H1 (cell line): ENCODE measurements at regions not wholly inside any gene's neighbourhood (a gene's known extent, or its start where the extent isn't known, plus 50 kb on each side); places are given as distances from the start of the nearest gene placed in this dataset.

Source experiments
- CTCF ChIA-PET: fragments of 300-600 bp; sonication (Branson Sonifier 250); formaldehyde crosslinking; loops from one replicate; lab custom pipeline; 2021; ENCODE audit not compliant: partially characterized antibody; lab: Charles Lee
- POLR2A ChIA-PET: fragments of 300-600 bp; sonication (Branson Sonifier 250); formaldehyde crosslinking; loops from one replicate; lab custom pipeline; 2021; ENCODE audit warnings: inconsistent platforms; ENCODE audit not compliant: partially characterized antibody; lab: Charles Lee
- DNase-seq, 2 experiments: peaks; one replicate each; pipeline versions ENCODE4 v3.0.0 to v3.0.0-alpha.2; 2010 to 2022; ENCODE audit warnings: low spot score in 2 of 2, low read depth in 1 of 2, mixed read lengths in 1 of 2
- FAIRE-seq: peaks from 2 replicates; lab custom pipeline; 2011; peaks lifted over from hg19 to GRCh38; lab: Jason Lieb, UNC
- H2AFZ ChIP-seq: 2 replicates; pipeline ENCODE4 v1.8.1; 2012; ENCODE audit warnings: low read length, inconsistent platforms
- H2AK5ac ChIP-seq: 2 replicates; pipeline ENCODE4 v1.6.1; 2013; ENCODE audit warnings: low read depth, low read length
- H2BK120ac ChIP-seq: replicated peaks from 2 replicates; pipeline ENCODE3; 2013; ENCODE audit warnings: low read depth, low read length, inconsistent platforms
- H2BK12ac ChIP-seq: 2 replicates; pipeline ENCODE4 v1.6.1; 2013; ENCODE audit warnings: low read depth, low read length
- H2BK15ac ChIP-seq: 2 replicates; pipeline ENCODE4 v1.6.1; 2013; ENCODE audit warnings: low read length
- H2BK20ac ChIP-seq: 2 replicates; pipeline ENCODE4 v1.6.1; 2013; ENCODE audit warnings: low read length
- H2BK5ac ChIP-seq: 2 replicates; pipeline ENCODE4 v1.6.1; 2013; ENCODE audit warnings: low read depth, low read length
- H3K14ac ChIP-seq: 2 replicates; pipeline ENCODE4 v1.6.1; 2013; ENCODE audit warnings: inconsistent platforms; ENCODE audit not compliant: insufficient read length
- H3K18ac ChIP-seq: 2 replicates; pipeline ENCODE4 v1.6.1; 2013; ENCODE audit warnings: low read length; ENCODE audit errors: extremely low read depth
- H3K23ac ChIP-seq: 2 replicates; pipeline ENCODE4 v1.6.1; 2013; ENCODE audit warnings: inconsistent platforms; ENCODE audit not compliant: insufficient read length
- H3K23me2 ChIP-seq: 2 replicates; pipeline ENCODE4 v1.6.1; 2013; ENCODE audit warnings: low read depth, low read length
- H3K27ac ChIP-seq: 2 replicates; pipeline ENCODE4 v1.6.1; 2011; ENCODE audit warnings: low read depth, low read length, inconsistent platforms
- H3K27me3 ChIP-seq, 4 experiments: replicated peaks in 1 of 4; 1 replicate in 1 of 4; 2 replicates in 3 of 4; pipeline versions ENCODE4 v1.6.1 to v1.8.1; 2011 to 2013; ENCODE audit warnings: low read length in 3 of 4, mild to moderate bottlenecking in 3 of 4, inconsistent platforms in 2 of 4, mixed read lengths in 2 of 4, moderate library complexity in 1 of 4; ENCODE audit not compliant: control insufficient read depth in 3 of 4, insufficient read depth in 3 of 4; ENCODE audit errors: extremely low read depth in 1 of 4
- H3K36me3 ChIP-seq, 4 experiments: 2 replicates each; pipeline versions ENCODE4 v1.6.1 to v1.8.1; 2011 to 2013; ENCODE audit warnings: mild to moderate bottlenecking in 4 of 4, low read length in 3 of 4, moderate library complexity in 2 of 4, control low read depth in 1 of 4, inconsistent platforms in 1 of 4; ENCODE audit not compliant: insufficient read depth in 4 of 4, control insufficient read depth in 2 of 4
- H3K4ac ChIP-seq: replicated peaks from 2 replicates; pipeline ENCODE3; 2013; ENCODE audit warnings: low read length, low read depth, mixed read lengths, inconsistent platforms; ENCODE audit not compliant: insufficient read length
- H3K4me1 ChIP-seq, 4 experiments: replicated peaks in 1 of 4; 1 replicate in 1 of 4; 2 replicates in 3 of 4; pipeline versions ENCODE4 v1.6.1 to v1.8.1; 2011 to 2013; ENCODE audit warnings: low read length in 3 of 4, inconsistent platforms in 2 of 4, mixed read lengths in 1 of 4; ENCODE audit not compliant: insufficient read depth in 4 of 4, control insufficient read depth in 3 of 4
- H3K4me2 ChIP-seq, 2 experiments: 2 replicates each; pipeline versions ENCODE4 v1.6.1 to v1.8.1; 2011 to 2013; ENCODE audit warnings: low read depth in 2 of 2, low read length in 2 of 2, control low read depth in 1 of 2, inconsistent platforms in 1 of 2, mild to moderate bottlenecking in 1 of 2; ENCODE audit not compliant: insufficient read depth in 1 of 2
- H3K4me3 ChIP-seq, 4 experiments: fragments of 200-600, 300-600 bp in 1 of 4; sonication (generic), shearing (Covaris generic), sonication (Bioruptor Twin) in 1 of 4; 2 replicates each; pipeline versions ENCODE4 v1.5.1 to v1.8.1; 2011 to 2016; ENCODE audit warnings: low read length in 4 of 4, low read depth in 3 of 4, control low read depth in 2 of 4, inconsistent platforms in 2 of 4, mild to moderate bottlenecking in 2 of 4, mixed read lengths in 1 of 4, moderate library complexity in 1 of 4; ENCODE audit not compliant: insufficient read depth in 2 of 4; ENCODE audit errors: extremely low read depth in 1 of 4
- H3K56ac ChIP-seq: replicated peaks from 2 replicates; pipeline ENCODE3; 2013; ENCODE audit warnings: low read depth, mild to moderate bottlenecking, mixed read lengths, low read length, inconsistent platforms; ENCODE audit not compliant: insufficient read length
- H3K79me1 ChIP-seq: 2 replicates; pipeline ENCODE4 v1.6.1; 2013; ENCODE audit warnings: low read depth, low read length, control low read depth
- H3K79me2 ChIP-seq, 2 experiments: 2 replicates each; pipeline versions ENCODE4 v1.6.1 to v1.8.1; 2012 to 2013; ENCODE audit warnings: low read length in 2 of 2, mild to moderate bottlenecking in 2 of 2, inconsistent platforms in 1 of 2; ENCODE audit not compliant: insufficient read depth in 2 of 2, control insufficient read depth in 1 of 2
- H3K9ac ChIP-seq, 4 experiments: replicated peaks in 1 of 4; 1 replicate in 1 of 4; 2 replicates in 3 of 4; pipeline versions ENCODE4 v1.6.1 to v1.8.1; 2011 to 2013; ENCODE audit warnings: low read depth in 3 of 4, low read length in 3 of 4, control low read depth in 2 of 4, mild to moderate bottlenecking in 2 of 4, moderate library complexity in 2 of 4, inconsistent platforms in 1 of 4; ENCODE audit errors: extremely low read depth in 1 of 4
- H3K9me3 ChIP-seq, 2 experiments: 2 replicates each; pipeline versions ENCODE4 v1.6.1 to v1.8.1; 2012 to 2013; ENCODE audit warnings: mild to moderate bottlenecking in 2 of 2, moderate library complexity in 2 of 2, control low read depth in 1 of 2, inconsistent platforms in 1 of 2, low read depth in 1 of 2, low read length in 1 of 2, mixed read lengths in 1 of 2; ENCODE audit not compliant: insufficient read depth in 2 of 2
- H4K20me1 ChIP-seq, 2 experiments: replicated peaks in 1 of 2; 2 replicates each; pipeline versions ENCODE3 to v1.8.1; 2011 to 2013; ENCODE audit warnings: inconsistent platforms in 2 of 2, low read length in 2 of 2, mild to moderate bottlenecking in 1 of 2; ENCODE audit not compliant: insufficient read depth in 2 of 2, control insufficient read depth in 1 of 2
- H4K5ac ChIP-seq: 2 replicates; pipeline ENCODE4 v1.6.1; 2013; ENCODE audit warnings: low read length, low read depth, mixed read lengths, inconsistent platforms; ENCODE audit not compliant: insufficient read length
- H4K8ac ChIP-seq: 2 replicates; pipeline ENCODE4 v1.8.0; 2013; ENCODE audit warnings: mild to moderate bottlenecking, moderate library complexity, low read length, inconsistent platforms; ENCODE audit not compliant: insufficient read depth; ENCODE audit errors: extremely low read depth
- H4K91ac ChIP-seq: replicated peaks from 2 replicates; pipeline ENCODE3; 2013; ENCODE audit warnings: low read length, mixed read lengths, inconsistent platforms; ENCODE audit not compliant: insufficient read length
- ATF3 ChIP-seq: IDR thresholded peaks from 2 replicates; pipeline ENCODE4 v1.6.1; 2011; ENCODE audit warnings: low read depth, mild to moderate bottlenecking, low read length; ENCODE audit not compliant: insufficient read depth
- CTBP2 ChIP-seq: IDR thresholded peaks from 2 replicates; pipeline ENCODE4 v1.7.0; 2011; ENCODE audit warnings: borderline replicate concordance, mild to moderate bottlenecking, moderate library complexity, mixed read lengths, low read length; ENCODE audit not compliant: insufficient read depth, insufficient read length
- GTF2F1 ChIP-seq: IDR thresholded peaks from 2 replicates; pipeline ENCODE4 v1.6.1; 2012; ENCODE audit warnings: low read depth, low read length, improper control_type of control experiment, borderline replicate concordance
- HDAC6 ChIP-seq: IDR thresholded peaks from one replicate; pipeline ENCODE4 v1.7.1; 2012; ENCODE audit warnings: low read depth, mild to moderate bottlenecking, inconsistent platforms, low read length, moderate library complexity
- TBP ChIP-seq: IDR thresholded peaks from 2 replicates; pipeline ENCODE4 v1.6.1; 2011; ENCODE audit warnings: low read depth, low read length, improper control_type of control experiment
- TCF12 ChIP-seq: IDR thresholded peaks from 2 replicates; pipeline ENCODE4 v1.6.1; 2011; ENCODE audit warnings: low read depth, mild to moderate bottlenecking, low read length
- ZNF274 ChIP-seq: IDR thresholded peaks from 2 replicates; pipeline ENCODE4 v1.7.0; 2012; ENCODE audit warnings: low read length, borderline replicate concordance; ENCODE audit errors: extremely low read depth
- WGBS, 2 experiments: shearing (Covaris generic) in 1 of 2; methylation state at CpG; one replicate each; pipeline versions ENCODE4 v1.1.6 to v1.1.7; 2013 to 2015; ENCODE audit warnings: low lambda C conversion rate in 2 of 2, mixed read lengths in 2 of 2, inconsistent platforms in 1 of 2, low coverage in 1 of 2, missing lambda C conversion rate in 1 of 2; ENCODE audit not compliant: insufficient replicate concordance in 2 of 2, insufficient coverage in 1 of 2, insufficient read length in 1 of 2; ENCODE audit errors: extremely low coverage in 1 of 2, missing lambda C conversion rate in 1 of 2; 5-methylcytosine and 5-hydroxymethylcytosine counted together
- TF ChIP-seq, protein P1 (sequence below): IDR thresholded peaks from 2 replicates; pipeline ENCODE4 v1.6.1; 2012; ENCODE audit warnings: low read length, inconsistent platforms

GRCh38 chr7:113209449-113210203, 91.3 kb upstream of the SMIM30 start:
- 83% methylated on average over 1 of the region's 1 CpG; no CpG with 5 or more reads in 1 of the 2 experiments for WGBS, 2 experiments
- H3K14ac ChIP-seq: no peak overlapping the region
- H4K8ac ChIP-seq: no peak overlapping the region
- DNase-seq (no peak), FAIRE-seq (no peak)
- ChIA-PET POLR2A (interaction anchor here (0.6 kb wide), 1 partner anchor 1004 kb away, joined by 3 read pairs; no protein-coding TSS in a partner anchor), CTCF (no interaction called here)
- H4K20me1 ChIP-seq: no peaks in the 10 kb centered on the region
- no peak overlapping the region for H3K4me2 ChIP-seq
- no peaks in the 10 kb centered on the region for H3K9me3 ChIP-seq
- H3K79me2 ChIP-seq: no peaks in the 10 kb centered on the region
- H2AK5ac ChIP-seq: no peak overlapping the region
- H3K79me1 ChIP-seq: no peaks in the 10 kb centered on the region
- no peak overlapping the region for H2BK15ac ChIP-seq
- H3K36me3 ChIP-seq: no peaks in the 10 kb centered on the region
- H2BK120ac ChIP-seq: no peak overlapping the region
- no peak overlapping the region for H2BK20ac ChIP-seq
- no peaks in the 10 kb centered on the region for H3K4me1 ChIP-seq
- TF ChIP-seq GTF2F1: no peak
- no peak for TF ChIP-seq ZNF274
- no peak for TF ChIP-seq HDAC6
- TF ChIP-seq CTBP2: no peak
- TF ChIP-seq ATF3: no peak
- TF ChIP-seq, protein P1, sequence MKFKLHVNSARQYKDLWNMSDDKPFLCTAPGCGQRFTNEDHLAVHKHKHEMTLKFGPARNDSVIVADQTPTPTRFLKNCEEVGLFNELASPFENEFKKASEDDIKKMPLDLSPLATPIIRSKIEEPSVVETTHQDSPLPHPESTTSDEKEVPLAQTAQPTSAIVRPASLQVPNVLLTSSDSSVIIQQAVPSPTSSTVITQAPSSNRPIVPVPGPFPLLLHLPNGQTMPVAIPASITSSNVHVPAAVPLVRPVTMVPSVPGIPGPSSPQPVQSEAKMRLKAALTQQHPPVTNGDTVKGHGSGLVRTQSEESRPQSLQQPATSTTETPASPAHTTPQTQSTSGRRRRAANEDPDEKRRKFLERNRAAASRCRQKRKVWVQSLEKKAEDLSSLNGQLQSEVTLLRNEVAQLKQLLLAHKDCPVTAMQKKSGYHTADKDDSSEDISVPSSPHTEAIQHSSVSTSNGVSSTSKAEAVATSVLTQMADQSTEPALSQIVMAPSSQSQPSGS: no peak
- no peak for TF ChIP-seq TCF12
- no peak for TF ChIP-seq TBP
- no peaks in the 10 kb centered on the region for H3K27me3 ChIP-seq
- no peak overlapping the region for H3K4me3 ChIP-seq
- no peak overlapping the region for H3K27ac ChIP-seq
- no peak overlapping the region for H2BK12ac ChIP-seq
- H4K91ac ChIP-seq: no peak overlapping the region
- no peak overlapping the region; the same call in 1 of the 2 replicates for H2AFZ ChIP-seq
- H3K23me2 ChIP-seq: no peaks in the 10 kb centered on the region
- H3K9ac ChIP-seq: no peak overlapping the region
- H4K5ac ChIP-seq: no peak overlapping the region
- no peak overlapping the region for H3K56ac ChIP-seq
- no peak overlapping the region for H3K18ac ChIP-seq
- H3K23ac ChIP-seq: no peak overlapping the region
- no peak overlapping the region for H2BK5ac ChIP-seq
- H3K4ac ChIP-seq: no peak overlapping the region
